IMR-90 (cell line): ENCODE measurements at regions not wholly inside any gene's neighbourhood (a gene's known extent, or its start where the extent isn't known, plus 50 kb on each side); places are given as distances from the start of the nearest gene placed in this dataset.

Experiments used
- ATAC-seq: fragments of 200-7000 bp; cut with Tn5 transposase; 2 replicates; pipeline ENCODE4 v1.9.1; 2020; ENCODE audit warnings: low read depth, mild to moderate bottlenecking, moderate library complexity
- BruUV-seq: library from RNA; stranded (reverse); fragments of 400-500 nt; replicated peaks from 2 replicates; lab custom pipeline; 2021; lab: Mats Ljungman, UMichigan
- CTCF ChIA-PET: fragments of 300-600 bp; formaldehyde crosslinking; extraction: SDS; loops from one replicate; lab custom pipeline; 2021; ENCODE audit warnings: antibody characterized with exemption; lab: Yijun Ruan, JAX
- POLR2A ChIA-PET: fragments of 300-600 bp; sonication (Branson Sonifier 250); formaldehyde crosslinking; loops from one replicate; lab custom pipeline; 2022; ENCODE audit warnings: antibody characterized with exemption; ENCODE audit not compliant: unreplicated experiment; lab: Charles Lee
- DNase-seq: peaks from one replicate; pipeline ENCODE4 v3.0.0; 2013
- H2AFZ ChIP-seq: replicated peaks from 2 replicates; pipeline ENCODE3; 2013; ENCODE audit warnings: low read length, mild to moderate bottlenecking; ENCODE audit not compliant: poor library complexity
- H2AK5ac ChIP-seq: 2 replicates; pipeline ENCODE4 v1.6.1; 2013; ENCODE audit warnings: low read depth, low read length, inconsistent platforms
- H2AK9ac ChIP-seq: replicated peaks from 2 replicates; pipeline ENCODE3; 2013; ENCODE audit warnings: mild to moderate bottlenecking, low read depth, low read length, moderate library complexity; ENCODE audit not compliant: poor library complexity
- H2BK120ac ChIP-seq: 2 replicates; pipeline ENCODE4 v1.6.1; 2013; ENCODE audit warnings: low read depth, low read length, inconsistent platforms
- H2BK15ac ChIP-seq: 3 replicates; pipeline ENCODE4 v1.6.1; 2013; ENCODE audit warnings: low read depth, low read length, inconsistent platforms
- H2BK20ac ChIP-seq: 2 replicates; pipeline ENCODE4 v1.6.1; 2013; ENCODE audit warnings: low read depth, mild to moderate bottlenecking, inconsistent platforms, low read length, moderate library complexity
- H2BK5ac ChIP-seq: 2 replicates; pipeline ENCODE4 v1.6.1; 2013; ENCODE audit warnings: mild to moderate bottlenecking, low read depth, low read length, inconsistent platforms; ENCODE audit not compliant: poor library complexity, severe bottlenecking
- H3K14ac ChIP-seq: replicated peaks from 2 replicates; pipeline ENCODE4 v1.6.1; 2013; ENCODE audit warnings: low read depth, low read length, inconsistent platforms
- H3K18ac ChIP-seq: 2 replicates; pipeline ENCODE4 v1.6.1; 2013; ENCODE audit warnings: low read depth, low read length, control low read depth
- H3K23ac ChIP-seq: 2 replicates; pipeline ENCODE4 v1.6.1; 2013; ENCODE audit warnings: low read depth, low read length, inconsistent platforms
- H3K27ac ChIP-seq: 2 replicates; pipeline ENCODE4 v1.5.1; 2013; ENCODE audit warnings: mild to moderate bottlenecking, control low read depth, low read length; ENCODE audit not compliant: insufficient read depth
- H3K27me3 ChIP-seq: 2 replicates; pipeline ENCODE4 v1.6.1; 2013; ENCODE audit warnings: low read length; ENCODE audit not compliant: control insufficient read depth, insufficient read depth
- H3K36me3 ChIP-seq: 2 replicates; pipeline ENCODE4 v1.6.1; 2013; ENCODE audit warnings: low read length, mixed read lengths; ENCODE audit not compliant: control insufficient read depth, insufficient read depth
- H3K4ac ChIP-seq: 2 replicates; pipeline ENCODE4 v1.6.1; 2013; ENCODE audit warnings: low read depth, low read length, inconsistent platforms
- H3K4me1 ChIP-seq: 2 replicates; pipeline ENCODE4 v1.6.1; 2013; ENCODE audit warnings: low read length, mixed read lengths; ENCODE audit not compliant: control insufficient read depth, insufficient read depth
- H3K4me2 ChIP-seq: 2 replicates; pipeline ENCODE4 v1.6.1; 2013; ENCODE audit warnings: low read depth, mild to moderate bottlenecking, control low read depth, low read length, moderate library complexity
- H3K4me3 ChIP-seq: 2 replicates; pipeline ENCODE4 v1.5.1; 2013; ENCODE audit warnings: low read depth, mild to moderate bottlenecking, control low read depth, low read length, moderate library complexity; ENCODE audit not compliant: insufficient read depth
- H3K56ac ChIP-seq: 2 replicates; pipeline ENCODE4 v1.6.1; 2013; ENCODE audit warnings: low read length, inconsistent platforms; ENCODE audit not compliant: insufficient read depth; ENCODE audit errors: extremely low read depth
- H3K79me1 ChIP-seq, 2 experiments: 2 replicates each; pipeline ENCODE4 v1.6.1; 2013; ENCODE audit warnings: low read length in 2 of 2, inconsistent platforms in 1 of 2, low read depth in 1 of 2
- H3K9ac ChIP-seq: 2 replicates; pipeline ENCODE4 v1.6.1; 2013; ENCODE audit warnings: low read depth, low read length, control low read depth
- H3K9me1 ChIP-seq: 2 replicates; pipeline ENCODE4 v1.6.1; 2013; ENCODE audit warnings: low read length, inconsistent platforms; ENCODE audit not compliant: insufficient read depth
- H3K9me3 ChIP-seq: 2 replicates; pipeline ENCODE4 v1.6.1; 2013; ENCODE audit warnings: low read length; ENCODE audit not compliant: control insufficient read depth, insufficient read depth
- H4K20me1 ChIP-seq: 2 replicates; pipeline ENCODE4 v1.6.1; 2013; ENCODE audit warnings: low read length, inconsistent platforms; ENCODE audit not compliant: insufficient read depth
- H4K5ac ChIP-seq: 2 replicates; pipeline ENCODE4 v1.6.1; 2013; ENCODE audit warnings: mild to moderate bottlenecking, low read depth, low read length, control low read depth
- H4K8ac ChIP-seq, 2 experiments: 2 replicates each; pipeline ENCODE4 v1.6.1; 2013; ENCODE audit warnings: low read depth in 2 of 2, low read length in 2 of 2, control low read depth in 1 of 2, inconsistent platforms in 1 of 2
- H4K91ac ChIP-seq: 2 replicates; pipeline ENCODE4 v1.6.1; 2013; ENCODE audit warnings: low read depth, low read length, inconsistent platforms; ENCODE audit not compliant: insufficient read depth
- BHLHE40 ChIP-seq: fragments of 150-350 bp; IDR thresholded peaks from 2 replicates; pipeline ENCODE4 v1.6.1; 2016; ENCODE audit warnings: mild to moderate bottlenecking, low read depth, low read length
- CEBPB ChIP-seq: IDR thresholded peaks from 2 replicates; pipeline ENCODE4 v1.6.1; 2012; ENCODE audit warnings: low read depth, low read length, improper control_type of control experiment
- CHD1 ChIP-seq: IDR thresholded peaks from 2 replicates; pipeline ENCODE4 v1.6.1; 2012; ENCODE audit warnings: low read depth, low read length, improper control_type of control experiment
- FOS ChIP-seq: fragments of 150-350 bp; IDR thresholded peaks from 2 replicates; pipeline ENCODE4 v1.6.1; 2016; ENCODE audit warnings: low read depth, low read length
- MAZ ChIP-seq: IDR thresholded peaks from 2 replicates; pipeline ENCODE4 v1.6.1; 2012; ENCODE audit warnings: low read depth, mild to moderate bottlenecking, low read length, improper control_type of control experiment, moderate library complexity, borderline replicate concordance
- MXI1 ChIP-seq: IDR thresholded peaks from 2 replicates; pipeline ENCODE4 v1.6.1; 2012; ENCODE audit warnings: low read depth, mild to moderate bottlenecking, low read length, moderate library complexity, borderline replicate concordance
- POLR2A ChIP-seq: IDR thresholded peaks from 2 replicates; pipeline ENCODE4 v1.6.1; 2012; ENCODE audit warnings: mild to moderate bottlenecking, low read depth, low read length
- RCOR1 ChIP-seq: IDR thresholded peaks from 2 replicates; pipeline ENCODE4 v1.6.1; 2012; ENCODE audit warnings: mild to moderate bottlenecking, low read length, improper control_type of control experiment; ENCODE audit not compliant: insufficient replicate concordance
- RFX5 ChIP-seq: IDR thresholded peaks from 2 replicates; pipeline ENCODE4 v1.8.0; 2012; ENCODE audit warnings: low read depth, mild to moderate bottlenecking, low read length, moderate library complexity
- dilution Hi-C: fragments of 300-500 bp; cut with HindIII; formaldehyde crosslinking; loops from one replicate; pipeline ENCODE4 v1.14.3; 2018; ENCODE audit warnings: low sequenced_read_pairs; ENCODE audit not compliant: unreplicated experiment
- in situ Hi-C: fragments of 300-500 bp; cut with MboI; formaldehyde crosslinking; loops from 3 replicates; pipeline ENCODE4 v1.14.3; 2019; ENCODE audit warnings: low sequenced_read_pairs, inconsistent platforms, mixed read lengths
- intact Hi-C: fragments of 100-400 bp; cut with micrococcal nuclease; formaldehyde crosslinking; loops from 2 replicates; pipeline ENCODE4 v1.10.0; 2022
- TF ChIP-seq, protein P1 (sequence below): fragments of 150-350 bp; IDR thresholded peaks from 2 replicates; pipeline ENCODE4 v1.6.1; 2016; ENCODE audit warnings: low read depth, mild to moderate bottlenecking, low read length, moderate library complexity, borderline replicate concordance
- TF ChIP-seq, protein P2 (sequence below): fragments of 150-350 bp; IDR thresholded peaks from 2 replicates; pipeline ENCODE4 v1.6.1; 2017; ENCODE audit warnings: mild to moderate bottlenecking, antibody characterized with exemption, low read length, low read depth

- H3K36me3 ChIP-seq = no peaks in the 10 kb centered on the region
- H2AK9ac ChIP-seq = no peak overlapping the region
- no peak for DNase-seq
- ATAC-seq = no peak
- no peak overlapping the region for H2BK20ac ChIP-seq
- H3K14ac ChIP-seq = no peak overlapping the region
- H4K8ac ChIP-seq = no peak overlapping the region
- intact Hi-C loops = no loop called here
- no peak overlapping the region for H3K4ac ChIP-seq
- H3K9me3 ChIP-seq = peaks cover 10% of the 10 kb centered on the region
- dilution Hi-C loops = no loop called here
- POLR2A ChIA-PET = no interaction called here
- no peak overlapping the region for H2AFZ ChIP-seq
- BruUV-seq = no TSS peak
- no peaks in the 10 kb centered on the region for H3K27me3 ChIP-seq
- H3K4me1 ChIP-seq = no peaks in the 10 kb centered on the region
- H3K18ac ChIP-seq = no peak overlapping the region
- H2AK5ac ChIP-seq = no peak overlapping the region
- no peak overlapping the region for H3K27ac ChIP-seq
- no peak overlapping the region for H4K5ac ChIP-seq
- in situ Hi-C loops = no loop called here
- H4K91ac ChIP-seq = no peak overlapping the region
- no peak overlapping the region for H3K4me3 ChIP-seq
- H2BK15ac ChIP-seq = no peak overlapping the region
- no peak overlapping the region for H3K4me2 ChIP-seq
- TF ChIP-seq CEBPB (no peak), FOS (no peak), RCOR1 (no peak), MAZ (no peak), MXI1 (no peak), POLR2A (no peak), BHLHE40 (no peak), CHD1 (no peak), RFX5 (no peak)
- TF ChIP-seq, protein P1, sequence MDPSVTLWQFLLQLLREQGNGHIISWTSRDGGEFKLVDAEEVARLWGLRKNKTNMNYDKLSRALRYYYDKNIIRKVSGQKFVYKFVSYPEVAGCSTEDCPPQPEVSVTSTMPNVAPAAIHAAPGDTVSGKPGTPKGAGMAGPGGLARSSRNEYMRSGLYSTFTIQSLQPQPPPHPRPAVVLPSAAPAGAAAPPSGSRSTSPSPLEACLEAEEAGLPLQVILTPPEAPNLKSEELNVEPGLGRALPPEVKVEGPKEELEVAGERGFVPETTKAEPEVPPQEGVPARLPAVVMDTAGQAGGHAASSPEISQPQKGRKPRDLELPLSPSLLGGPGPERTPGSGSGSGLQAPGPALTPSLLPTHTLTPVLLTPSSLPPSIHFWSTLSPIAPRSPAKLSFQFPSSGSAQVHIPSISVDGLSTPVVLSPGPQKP = no peak
- TF ChIP-seq, protein P2, sequence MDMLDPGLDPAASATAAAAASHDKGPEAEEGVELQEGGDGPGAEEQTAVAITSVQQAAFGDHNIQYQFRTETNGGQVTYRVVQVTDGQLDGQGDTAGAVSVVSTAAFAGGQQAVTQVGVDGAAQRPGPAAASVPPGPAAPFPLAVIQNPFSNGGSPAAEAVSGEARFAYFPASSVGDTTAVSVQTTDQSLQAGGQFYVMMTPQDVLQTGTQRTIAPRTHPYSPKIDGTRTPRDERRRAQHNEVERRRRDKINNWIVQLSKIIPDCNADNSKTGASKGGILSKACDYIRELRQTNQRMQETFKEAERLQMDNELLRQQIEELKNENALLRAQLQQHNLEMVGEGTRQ = no peak
- no peak overlapping the region for H3K23ac ChIP-seq
- no peaks in the 10 kb centered on the region for H4K20me1 ChIP-seq
- H2BK120ac ChIP-seq = no peak overlapping the region
- no peaks in the 10 kb centered on the region for H3K9me1 ChIP-seq
- H3K56ac ChIP-seq = no peak overlapping the region
- no peak overlapping the region for H3K9ac ChIP-seq
- no peak overlapping the region for H2BK5ac ChIP-seq
- no peaks in the 10 kb centered on the region for H3K79me1 ChIP-seq
- CTCF ChIA-PET = no interaction called here
Measured at GRCh38 chr7:79734181-79734580, 280.7 kb upstream of the MAGI2 start.
